ENCODE measurements at regions not wholly inside any gene's neighbourhood (a gene's known extent, or its start where the extent isn't known, plus 50 kb on each side); places are given as distances from the start of the nearest gene placed in this dataset.

- TF ChIP-seq CTCF (IDR thresholded peaks at IDR 0.05) = no peak
- TF ChIP-seq POLR2A (IDR thresholded peaks at IDR 0.05) = no peak
These were observed 408.9 kb downstream of the GLRX3 start for GRCh38 chr10:130545122-130545521.

All from Peyer's patch (tissue), 4 donors.